Fibroblast of peridontal ligament (primary cell): ENCODE measurements at regions not wholly inside any gene's neighbourhood (a gene's known extent, or its start where the extent isn't known, plus 50 kb on each side); places are given as distances from the start of the nearest gene placed in this dataset.
"Not testable (repeated sequence)": the region's sequence is repeated elsewhere in the genome, so short reads cannot be mapped to it uniquely, and the experiment has no call there.

Experiments used
- DNase-seq: peaks from one replicate; pipeline ENCODE4 v3.0.0-alpha.2; 2010; ENCODE audit errors: extremely low read depth

- DNase-seq: no peak
Measured at GRCh38 chr15:35695003-35695402, 149.0 kb upstream of the DPH6 start.

GRCh38 chr15:35696767-35697231, 150.8 kb upstream of the DPH6 start:
- DNase-seq: peak; percentile 62

- DNase-seq: peak; percentile 33
Measured at GRCh38 chr15:35697549-35698299, 151.8 kb upstream of the DPH6 start.

GRCh38 chr15:35698331-35698730, 152.4 kb upstream of the DPH6 start:
- DNase-seq: no peak

GRCh38 chr15:35698966-35699575, 153.1 kb upstream of the DPH6 start:
- no peak for DNase-seq

GRCh38 chr15:35700091-35700593, 154.2 kb upstream of the DPH6 start:
- not testable (repeated sequence) for DNase-seq

GRCh38 chr15:35701402-35702046, 155.6 kb upstream of the DPH6 start:
- no peak for DNase-seq

- no peak for DNase-seq
Measured at GRCh38 chr15:35702946-35703495, 157.1 kb upstream of the DPH6 start.

GRCh38 chr15:35705030-35705883, 159.3 kb upstream of the DPH6 start:
- DNase-seq: peak; percentile 8

- peak; percentile 20 for DNase-seq
Measured at GRCh38 chr15:35705884-35706585, 160.1 kb upstream of the DPH6 start.

GRCh38 chr15:35712956-35713355, 167.0 kb upstream of the DPH6 start:
- DNase-seq: no peak

GRCh38 chr15:35713733-35714132, 167.8 kb upstream of the DPH6 start:
- no peak for DNase-seq

- no peak for DNase-seq
Measured at GRCh38 chr15:35717721-35718120, 171.8 kb upstream of the DPH6 start.

- no peak for DNase-seq
Measured at GRCh38 chr15:35720019-35720418, 174.1 kb upstream of the DPH6 start.

- DNase-seq: no peak
Measured at GRCh38 chr15:35720984-35721383, 175.0 kb upstream of the DPH6 start.

- DNase-seq: no peak
Measured at GRCh38 chr15:35721751-35722150, 175.8 kb upstream of the DPH6 start.

- DNase-seq: no peak
Measured at GRCh38 chr15:35722501-35722900, 176.5 kb upstream of the DPH6 start.

GRCh38 chr15:35723120-35723847, 177.3 kb upstream of the DPH6 start:
- no peak for DNase-seq

- no peak for DNase-seq
Measured at GRCh38 chr15:35723852-35724251, 177.9 kb upstream of the DPH6 start.

GRCh38 chr15:35724626-35725025, 178.7 kb upstream of the DPH6 start:
- DNase-seq: no peak
